IMR-90 (cell line): ENCODE measurements at regions not wholly inside any gene's neighbourhood (a gene's known extent, or its start where the extent isn't known, plus 50 kb on each side); places are given as distances from the start of the nearest gene placed in this dataset.

Experiments used
- ATAC-seq: fragments of 200-7000 bp; cut with Tn5 transposase; 2 replicates; pipeline ENCODE4 v1.9.1; 2020; ENCODE audit warnings: low read depth, mild to moderate bottlenecking, moderate library complexity
- BruUV-seq: library from RNA; stranded (reverse); fragments of 400-500 nt; replicated peaks from 2 replicates; lab custom pipeline; 2021; lab: Mats Ljungman, UMichigan
- CTCF ChIA-PET: fragments of 300-600 bp; formaldehyde crosslinking; extraction: SDS; loops from one replicate; lab custom pipeline; 2021; ENCODE audit warnings: antibody characterized with exemption; lab: Yijun Ruan, JAX
- POLR2A ChIA-PET: fragments of 300-600 bp; sonication (Branson Sonifier 250); formaldehyde crosslinking; loops from one replicate; lab custom pipeline; 2022; ENCODE audit warnings: antibody characterized with exemption; ENCODE audit not compliant: unreplicated experiment; lab: Charles Lee
- DNase-seq: peaks from one replicate; pipeline ENCODE4 v3.0.0; 2013
- H2AFZ ChIP-seq: replicated peaks from 2 replicates; pipeline ENCODE3; 2013; ENCODE audit warnings: low read length, mild to moderate bottlenecking; ENCODE audit not compliant: poor library complexity
- H2AK5ac ChIP-seq: 2 replicates; pipeline ENCODE4 v1.6.1; 2013; ENCODE audit warnings: low read depth, low read length, inconsistent platforms
- H2AK9ac ChIP-seq: replicated peaks from 2 replicates; pipeline ENCODE3; 2013; ENCODE audit warnings: mild to moderate bottlenecking, low read depth, low read length, moderate library complexity; ENCODE audit not compliant: poor library complexity
- H2BK120ac ChIP-seq: 2 replicates; pipeline ENCODE4 v1.6.1; 2013; ENCODE audit warnings: low read depth, low read length, inconsistent platforms
- H2BK15ac ChIP-seq: 3 replicates; pipeline ENCODE4 v1.6.1; 2013; ENCODE audit warnings: low read depth, low read length, inconsistent platforms
- H2BK20ac ChIP-seq: 2 replicates; pipeline ENCODE4 v1.6.1; 2013; ENCODE audit warnings: low read depth, mild to moderate bottlenecking, inconsistent platforms, low read length, moderate library complexity
- H2BK5ac ChIP-seq: 2 replicates; pipeline ENCODE4 v1.6.1; 2013; ENCODE audit warnings: mild to moderate bottlenecking, low read depth, low read length, inconsistent platforms; ENCODE audit not compliant: poor library complexity, severe bottlenecking
- H3K14ac ChIP-seq: replicated peaks from 2 replicates; pipeline ENCODE4 v1.6.1; 2013; ENCODE audit warnings: low read depth, low read length, inconsistent platforms
- H3K18ac ChIP-seq: 2 replicates; pipeline ENCODE4 v1.6.1; 2013; ENCODE audit warnings: low read depth, low read length, control low read depth
- H3K23ac ChIP-seq: 2 replicates; pipeline ENCODE4 v1.6.1; 2013; ENCODE audit warnings: low read depth, low read length, inconsistent platforms
- H3K27ac ChIP-seq: 2 replicates; pipeline ENCODE4 v1.5.1; 2013; ENCODE audit warnings: mild to moderate bottlenecking, control low read depth, low read length; ENCODE audit not compliant: insufficient read depth
- H3K27me3 ChIP-seq: 2 replicates; pipeline ENCODE4 v1.6.1; 2013; ENCODE audit warnings: low read length; ENCODE audit not compliant: control insufficient read depth, insufficient read depth
- H3K36me3 ChIP-seq: 2 replicates; pipeline ENCODE4 v1.6.1; 2013; ENCODE audit warnings: low read length, mixed read lengths; ENCODE audit not compliant: control insufficient read depth, insufficient read depth
- H3K4ac ChIP-seq: 2 replicates; pipeline ENCODE4 v1.6.1; 2013; ENCODE audit warnings: low read depth, low read length, inconsistent platforms
- H3K4me1 ChIP-seq: 2 replicates; pipeline ENCODE4 v1.6.1; 2013; ENCODE audit warnings: low read length, mixed read lengths; ENCODE audit not compliant: control insufficient read depth, insufficient read depth
- H3K4me2 ChIP-seq: 2 replicates; pipeline ENCODE4 v1.6.1; 2013; ENCODE audit warnings: low read depth, mild to moderate bottlenecking, control low read depth, low read length, moderate library complexity
- H3K4me3 ChIP-seq: 2 replicates; pipeline ENCODE4 v1.5.1; 2013; ENCODE audit warnings: low read depth, mild to moderate bottlenecking, control low read depth, low read length, moderate library complexity; ENCODE audit not compliant: insufficient read depth
- H3K56ac ChIP-seq: 2 replicates; pipeline ENCODE4 v1.6.1; 2013; ENCODE audit warnings: low read length, inconsistent platforms; ENCODE audit not compliant: insufficient read depth; ENCODE audit errors: extremely low read depth
- H3K79me1 ChIP-seq, 2 experiments: 2 replicates each; pipeline ENCODE4 v1.6.1; 2013; ENCODE audit warnings: low read length in 2 of 2, inconsistent platforms in 1 of 2, low read depth in 1 of 2
- H3K9ac ChIP-seq: 2 replicates; pipeline ENCODE4 v1.6.1; 2013; ENCODE audit warnings: low read depth, low read length, control low read depth
- H3K9me1 ChIP-seq: 2 replicates; pipeline ENCODE4 v1.6.1; 2013; ENCODE audit warnings: low read length, inconsistent platforms; ENCODE audit not compliant: insufficient read depth
- H3K9me3 ChIP-seq: 2 replicates; pipeline ENCODE4 v1.6.1; 2013; ENCODE audit warnings: low read length; ENCODE audit not compliant: control insufficient read depth, insufficient read depth
- H4K20me1 ChIP-seq: 2 replicates; pipeline ENCODE4 v1.6.1; 2013; ENCODE audit warnings: low read length, inconsistent platforms; ENCODE audit not compliant: insufficient read depth
- H4K5ac ChIP-seq: 2 replicates; pipeline ENCODE4 v1.6.1; 2013; ENCODE audit warnings: mild to moderate bottlenecking, low read depth, low read length, control low read depth
- H4K8ac ChIP-seq, 2 experiments: 2 replicates each; pipeline ENCODE4 v1.6.1; 2013; ENCODE audit warnings: low read depth in 2 of 2, low read length in 2 of 2, control low read depth in 1 of 2, inconsistent platforms in 1 of 2
- H4K91ac ChIP-seq: 2 replicates; pipeline ENCODE4 v1.6.1; 2013; ENCODE audit warnings: low read depth, low read length, inconsistent platforms; ENCODE audit not compliant: insufficient read depth
- BHLHE40 ChIP-seq: fragments of 150-350 bp; IDR thresholded peaks from 2 replicates; pipeline ENCODE4 v1.6.1; 2016; ENCODE audit warnings: mild to moderate bottlenecking, low read depth, low read length
- CEBPB ChIP-seq: IDR thresholded peaks from 2 replicates; pipeline ENCODE4 v1.6.1; 2012; ENCODE audit warnings: low read depth, low read length, improper control_type of control experiment
- CHD1 ChIP-seq: IDR thresholded peaks from 2 replicates; pipeline ENCODE4 v1.6.1; 2012; ENCODE audit warnings: low read depth, low read length, improper control_type of control experiment
- FOS ChIP-seq: fragments of 150-350 bp; IDR thresholded peaks from 2 replicates; pipeline ENCODE4 v1.6.1; 2016; ENCODE audit warnings: low read depth, low read length
- MAFK ChIP-seq: IDR thresholded peaks from 2 replicates; pipeline ENCODE4 v1.6.1; 2012; ENCODE audit warnings: low read depth, low read length, improper control_type of control experiment
- MAZ ChIP-seq: IDR thresholded peaks from 2 replicates; pipeline ENCODE4 v1.6.1; 2012; ENCODE audit warnings: low read depth, mild to moderate bottlenecking, low read length, improper control_type of control experiment, moderate library complexity, borderline replicate concordance
- MXI1 ChIP-seq: IDR thresholded peaks from 2 replicates; pipeline ENCODE4 v1.6.1; 2012; ENCODE audit warnings: low read depth, mild to moderate bottlenecking, low read length, moderate library complexity, borderline replicate concordance
- NFE2L2 ChIP-seq: fragments of 150-350 bp; IDR thresholded peaks from 2 replicates; pipeline ENCODE4 v1.6.1; 2016; ENCODE audit warnings: low read depth, mild to moderate bottlenecking, low read length
- POLR2A ChIP-seq: IDR thresholded peaks from 2 replicates; pipeline ENCODE4 v1.6.1; 2012; ENCODE audit warnings: mild to moderate bottlenecking, low read depth, low read length
- RAD21 ChIP-seq: IDR thresholded peaks from 2 replicates; pipeline ENCODE4 v1.6.1; 2012; ENCODE audit warnings: low read length, improper control_type of control experiment
- RCOR1 ChIP-seq: IDR thresholded peaks from 2 replicates; pipeline ENCODE4 v1.6.1; 2012; ENCODE audit warnings: mild to moderate bottlenecking, low read length, improper control_type of control experiment; ENCODE audit not compliant: insufficient replicate concordance
- RFX5 ChIP-seq: IDR thresholded peaks from 2 replicates; pipeline ENCODE4 v1.8.0; 2012; ENCODE audit warnings: low read depth, mild to moderate bottlenecking, low read length, moderate library complexity
- SMC3 ChIP-seq: fragments of 150-350 bp; IDR thresholded peaks from 2 replicates; pipeline ENCODE4 v1.6.1; 2016; ENCODE audit warnings: low read depth, mild to moderate bottlenecking, antibody characterized with exemption, low read length, moderate library complexity
- USF2 ChIP-seq: fragments of 150-350 bp; IDR thresholded peaks from 2 replicates; pipeline ENCODE4 v1.6.1; 2017; ENCODE audit warnings: mild to moderate bottlenecking, antibody characterized with exemption, low read length, low read depth
- WGBS, 2 experiments: methylation state at CpG; one replicate each; pipeline versions ENCODE4 v1.1.5 to v1.1.7; 2013; ENCODE audit warnings: missing lambda C conversion rate in 2 of 2; ENCODE audit not compliant: insufficient read length in 1 of 2; ENCODE audit errors: extremely low coverage in 2 of 2; 5-methylcytosine and 5-hydroxymethylcytosine counted together
- dilution Hi-C: fragments of 300-500 bp; cut with HindIII; formaldehyde crosslinking; loops from one replicate; pipeline ENCODE4 v1.14.3; 2018; ENCODE audit warnings: low sequenced_read_pairs; ENCODE audit not compliant: unreplicated experiment
- in situ Hi-C: fragments of 300-500 bp; cut with MboI; formaldehyde crosslinking; loops from 3 replicates; pipeline ENCODE4 v1.14.3; 2019; ENCODE audit warnings: low sequenced_read_pairs, inconsistent platforms, mixed read lengths
- intact Hi-C: fragments of 100-400 bp; cut with micrococcal nuclease; formaldehyde crosslinking; loops from 2 replicates; pipeline ENCODE4 v1.10.0; 2022
- TF ChIP-seq, protein P1 (sequence below): conservative IDR thresholded peaks from 2 replicates; pipeline ENCODE4 v1.5.1; 2012; ENCODE audit warnings: mild to moderate bottlenecking, low read depth, low read length, improper control_type of control experiment
- TF ChIP-seq, protein P2 (sequence below): fragments of 150-350 bp; IDR thresholded peaks from 2 replicates; pipeline ENCODE4 v1.6.1; 2016; ENCODE audit warnings: low read depth, mild to moderate bottlenecking, low read length, moderate library complexity, borderline replicate concordance

DNA sequence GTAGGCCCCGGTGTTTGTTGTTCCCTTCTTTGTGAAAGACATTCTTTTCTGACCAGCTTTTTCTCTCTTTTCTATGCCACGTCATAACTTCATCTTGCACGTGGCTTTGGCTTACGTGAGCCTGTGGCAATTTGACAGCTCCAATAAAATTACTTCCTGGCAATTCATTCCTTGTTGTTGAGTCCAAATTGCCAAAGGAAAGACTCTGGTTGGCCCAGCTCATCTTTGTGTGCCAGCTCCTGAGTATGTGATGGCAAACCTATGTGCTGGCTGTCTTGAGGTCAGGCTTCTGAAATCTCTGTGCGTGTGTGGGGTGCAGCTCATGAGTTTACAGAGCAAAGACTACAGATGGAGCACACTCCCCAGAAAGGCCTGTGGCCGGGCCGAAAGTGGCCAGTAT, 272.5 kb upstream of the SGK1 start:
- H2AK9ac ChIP-seq, result no peak overlapping the region
- H3K9me1 ChIP-seq, result peaks cover 4% of the 10 kb centered on the region
- TF ChIP-seq NFE2L2 (no peak), MAZ (no peak), FOS (no peak), RAD21 (no peak), RFX5 (no peak), USF2 (no peak), MAFK (no peak), RCOR1 (no peak), SMC3 (no peak), BHLHE40 (no peak), CHD1 (no peak), MXI1 (no peak), POLR2A (no peak), CEBPB (no peak)
- TF ChIP-seq, protein P1, sequence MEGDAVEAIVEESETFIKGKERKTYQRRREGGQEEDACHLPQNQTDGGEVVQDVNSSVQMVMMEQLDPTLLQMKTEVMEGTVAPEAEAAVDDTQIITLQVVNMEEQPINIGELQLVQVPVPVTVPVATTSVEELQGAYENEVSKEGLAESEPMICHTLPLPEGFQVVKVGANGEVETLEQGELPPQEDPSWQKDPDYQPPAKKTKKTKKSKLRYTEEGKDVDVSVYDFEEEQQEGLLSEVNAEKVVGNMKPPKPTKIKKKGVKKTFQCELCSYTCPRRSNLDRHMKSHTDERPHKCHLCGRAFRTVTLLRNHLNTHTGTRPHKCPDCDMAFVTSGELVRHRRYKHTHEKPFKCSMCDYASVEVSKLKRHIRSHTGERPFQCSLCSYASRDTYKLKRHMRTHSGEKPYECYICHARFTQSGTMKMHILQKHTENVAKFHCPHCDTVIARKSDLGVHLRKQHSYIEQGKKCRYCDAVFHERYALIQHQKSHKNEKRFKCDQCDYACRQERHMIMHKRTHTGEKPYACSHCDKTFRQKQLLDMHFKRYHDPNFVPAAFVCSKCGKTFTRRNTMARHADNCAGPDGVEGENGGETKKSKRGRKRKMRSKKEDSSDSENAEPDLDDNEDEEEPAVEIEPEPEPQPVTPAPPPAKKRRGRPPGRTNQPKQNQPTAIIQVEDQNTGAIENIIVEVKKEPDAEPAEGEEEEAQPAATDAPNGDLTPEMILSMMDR, result no peak
- TF ChIP-seq, protein P2, sequence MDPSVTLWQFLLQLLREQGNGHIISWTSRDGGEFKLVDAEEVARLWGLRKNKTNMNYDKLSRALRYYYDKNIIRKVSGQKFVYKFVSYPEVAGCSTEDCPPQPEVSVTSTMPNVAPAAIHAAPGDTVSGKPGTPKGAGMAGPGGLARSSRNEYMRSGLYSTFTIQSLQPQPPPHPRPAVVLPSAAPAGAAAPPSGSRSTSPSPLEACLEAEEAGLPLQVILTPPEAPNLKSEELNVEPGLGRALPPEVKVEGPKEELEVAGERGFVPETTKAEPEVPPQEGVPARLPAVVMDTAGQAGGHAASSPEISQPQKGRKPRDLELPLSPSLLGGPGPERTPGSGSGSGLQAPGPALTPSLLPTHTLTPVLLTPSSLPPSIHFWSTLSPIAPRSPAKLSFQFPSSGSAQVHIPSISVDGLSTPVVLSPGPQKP, result no peak
- no peak overlapping the region for H3K9ac ChIP-seq
- no peak overlapping the region for H3K4me2 ChIP-seq
- no peak overlapping the region for H3K4me3 ChIP-seq
- H3K27ac ChIP-seq, result peak overlapping the region; percentile 93
- in situ Hi-C loops, result no loop called here
- BruUV-seq, result no TSS peak
- H2BK15ac ChIP-seq, result peak overlapping the region; percentile 84; the same call in 2 of the 3 replicates
- H3K56ac ChIP-seq, result no peak overlapping the region
- peak overlapping the region; percentile 79 to 95 for H4K8ac ChIP-seq
- peak overlapping the region; percentile 72 for H3K14ac ChIP-seq
- peak overlapping the region; percentile 77; the same call in 1 of the 2 replicates for H3K23ac ChIP-seq
- peak overlapping the region; percentile 98 for H2BK5ac ChIP-seq
- peak overlapping the region; percentile 98 for H3K18ac ChIP-seq
- H2AK5ac ChIP-seq, result peak overlapping the region; percentile 73
- intact Hi-C loops, result no loop called here
- peak overlapping the region; percentile 88 for H2BK120ac ChIP-seq
- ATAC-seq (no peak), DNase-seq (peak; percentile 68)
- peak overlapping the region; percentile 89 for H2BK20ac ChIP-seq
- WGBS, 2 experiments, result 79% methylated on average over 2 of the region's 7 CpGs; no CpG with 5 or more reads in 1 of the 2 experiments
- H3K4ac ChIP-seq, result peak overlapping the region; percentile 89
- H3K9me3 ChIP-seq, result no peaks in the 10 kb centered on the region
- POLR2A ChIA-PET, result no interaction called here
- H4K5ac ChIP-seq, result peak overlapping the region; percentile 90; the same call in 1 of the 2 replicates
- no peaks in the 10 kb centered on the region for H3K79me1 ChIP-seq
- peak overlapping the region; percentile 61 for H2AFZ ChIP-seq
- peaks cover 10% of the 10 kb centered on the region for H3K4me1 ChIP-seq
- CTCF ChIA-PET, result interaction anchor here (1.4 kb wide), 1 partner anchor 292 kb away, joined by 3 read pairs; no protein-coding TSS in a partner anchor
- H3K36me3 ChIP-seq, result no peaks in the 10 kb centered on the region
- no peaks in the 10 kb centered on the region for H4K20me1 ChIP-seq
- H3K27me3 ChIP-seq, result no peaks in the 10 kb centered on the region
- dilution Hi-C loops, result no loop called here
- H4K91ac ChIP-seq, result peak overlapping the region; percentile 89
